ENCODE measurements at regions not wholly inside any gene's neighbourhood (a gene's known extent, or its start where the extent isn't known, plus 50 kb on each side); places are given as distances from the start of the nearest gene placed in this dataset.
A peak's percentile ranks its signal among the peaks of the same experiment; 100 is the strongest.

- peaks cover 4% of the 10 kb centered on the region for H3K9me3 Mint-ChIP-seq
- no peak overlapping the region for H3K27ac Mint-ChIP-seq
- H3K4me3 Mint-ChIP-seq: no peak overlapping the region
- DNase-seq (ENCODE audit: extremely low spot score, unreplicated experiment): no peak
- TF ChIP-seq CTCF (conservative IDR thresholded peaks at IDR 0.05): no peak
- H3K36me3 Mint-ChIP-seq: no peaks in the 10 kb centered on the region
- H3K4me1 Mint-ChIP-seq (ENCODE audit: unreplicated experiment): no peaks in the 10 kb centered on the region
- no peaks in the 10 kb centered on the region for H3K27me3 Mint-ChIP-seq
Measured at GRCh38 chr4:32572366-32572765, 1852.2 kb downstream of the PCDH7 start.

GRCh38 chr4:32574803-32575202, 1854.6 kb downstream of the PCDH7 start:
- Mint-ChIP-seq H3K4me3 (no peak overlapping the region), H3K4me1 (ENCODE audit: unreplicated experiment) (no peaks in the 10 kb centered on the region)
- TF ChIP-seq CTCF (conservative IDR thresholded peaks at IDR 0.05): no peak

GRCh38 chr4:32589097-32589496, 1868.9 kb downstream of the PCDH7 start:
- TF ChIP-seq CTCF (conservative IDR thresholded peaks at IDR 0.05): no peak

More at GRCh38 chr4:32574803-32575202, 1854.6 kb downstream of the PCDH7 start:
- Mint-ChIP-seq H3K27ac (no peak overlapping the region), H3K36me3 (no peaks in the 10 kb centered on the region), H3K9me3 (no peaks in the 10 kb centered on the region), H3K27me3 (no peaks in the 10 kb centered on the region)
- DNase-seq (ENCODE audit: extremely low spot score, unreplicated experiment): no peak

GRCh38 chr4:32589853-32590252, 1869.7 kb downstream of the PCDH7 start:
- no peak overlapping the region for H3K27ac Mint-ChIP-seq
- no peak overlapping the region for H3K4me3 Mint-ChIP-seq
- H3K36me3 Mint-ChIP-seq: no peaks in the 10 kb centered on the region
- no peaks in the 10 kb centered on the region for H3K4me1 Mint-ChIP-seq (ENCODE audit: unreplicated experiment)
- no peak for TF ChIP-seq CTCF (conservative IDR thresholded peaks at IDR 0.05)
- H3K9me3 Mint-ChIP-seq: no peaks in the 10 kb centered on the region
- no peaks in the 10 kb centered on the region for H3K27me3 Mint-ChIP-seq
- DNase-seq (ENCODE audit: extremely low spot score, unreplicated experiment): no peak

More at GRCh38 chr4:32589097-32589496, 1868.9 kb downstream of the PCDH7 start:
- H3K36me3 Mint-ChIP-seq: no peaks in the 10 kb centered on the region
- no peak for DNase-seq (ENCODE audit: extremely low spot score, unreplicated experiment)
- no peaks in the 10 kb centered on the region for H3K9me3 Mint-ChIP-seq
- no peaks in the 10 kb centered on the region for H3K27me3 Mint-ChIP-seq
- H3K27ac Mint-ChIP-seq: no peak overlapping the region
- no peaks in the 10 kb centered on the region for H3K4me1 Mint-ChIP-seq (ENCODE audit: unreplicated experiment)
- no peak overlapping the region for H3K4me3 Mint-ChIP-seq

GRCh38 chr4:32597354-32597753, 1877.2 kb downstream of the PCDH7 start:
- no peaks in the 10 kb centered on the region for H3K27me3 Mint-ChIP-seq
- H3K27ac Mint-ChIP-seq: no peak overlapping the region
- H3K4me1 Mint-ChIP-seq (ENCODE audit: unreplicated experiment): no peaks in the 10 kb centered on the region
- no peak for DNase-seq (ENCODE audit: extremely low spot score, unreplicated experiment)
- no peaks in the 10 kb centered on the region for H3K36me3 Mint-ChIP-seq
- no peak for TF ChIP-seq CTCF (conservative IDR thresholded peaks at IDR 0.05)
- no peaks in the 10 kb centered on the region for H3K9me3 Mint-ChIP-seq
- H3K4me3 Mint-ChIP-seq: no peak overlapping the region

GRCh38 chr4:32601848-32602247, 1881.7 kb downstream of the PCDH7 start:
- no peak for DNase-seq (ENCODE audit: extremely low spot score, unreplicated experiment)
- peak overlapping the region; percentile 4 for H3K4me3 Mint-ChIP-seq
- H3K4me1 Mint-ChIP-seq (ENCODE audit: unreplicated experiment): no peaks in the 10 kb centered on the region
- peaks cover 4% of the 10 kb centered on the region for H3K9me3 Mint-ChIP-seq
- no peaks in the 10 kb centered on the region for H3K36me3 Mint-ChIP-seq
- H3K27ac Mint-ChIP-seq: no peak overlapping the region
- TF ChIP-seq CTCF (conservative IDR thresholded peaks at IDR 0.05): no peak
- no peaks in the 10 kb centered on the region for H3K27me3 Mint-ChIP-seq

Measured in type B pancreatic cell (in vitro differentiated cells).